ENCODE measurements at regions not wholly inside any gene's neighbourhood (a gene's known extent, or its start where the extent isn't known, plus 50 kb on each side); places are given as distances from the start of the nearest gene placed in this dataset.

GRCh38 chr2:219836647-219837177, 209.3 kb downstream of the SLC4A3 start:
- Histone ChIP-seq H3K4me3 (replicated peaks in 1 of 3; ENCODE audit: insufficient read depth in 1 of 3, low read depth in 2 of 3, low read length in 3 of 3) (no peak overlapping the region), H4K20me1 (ENCODE audit: insufficient read depth, low read length) (no peaks in the 10 kb centered on the region), H3K27me3 (ENCODE audit: control insufficient read depth in 1 of 2, insufficient read depth in 2 of 2, low read length in 2 of 2) (peaks cover 0 to 1% of the 10 kb centered on the region in 2 experiments; a peak in 2 of 5 replicates), H3K9me3 (ENCODE audit: low read length) (no peaks in the 10 kb centered on the region), H3K79me2 (ENCODE audit: insufficient read depth, low read length) (no peaks in the 10 kb centered on the region), H2AFZ (ENCODE audit: low read length) (no peak overlapping the region), H3K4me1 (ENCODE audit: insufficient read depth, low read length) (no peaks in the 10 kb centered on the region), H3K27ac (ENCODE audit: extremely low read length, insufficient read depth, low read length) (no peak overlapping the region), H3K4me2 (ENCODE audit: low read depth, low read length) (no peak overlapping the region), H3K36me3 (replicated peaks in 1 of 2; ENCODE audit: control insufficient read depth in 1 of 2, insufficient read depth in 2 of 2, low read length in 2 of 2) (no peaks in the 10 kb centered on the region), H3K9ac (ENCODE audit: insufficient read depth, low read depth, low read length) (no peak overlapping the region)
- POLR2A ChIA-PET, result no interaction called here
- FAIRE-seq (peak; percentile 64), DNase-seq (ENCODE audit: low spot score) (peak; percentile 60), ATAC-seq (peak; percentile 80)
- BruUV-seq (replicated peaks), result no TSS peak
- in situ Hi-C loops (cut with HindIII; ENCODE audit: extremely low pct_ligation_motif_present, low pct_unique_long_range_greater_than_20kb), result loop anchor here (5.0 kb wide), 1 partner anchor 99 kb away; no protein-coding TSS in a partner anchor
- 19% methylated on average over 4 of the region's 4 CpGs for WGBS (ENCODE audit: low lambda C conversion rate)
- intact Hi-C loops (cut with micrococcal nuclease; ENCODE audit: unreplicated experiment), result loop anchor here (1.0 kb wide), 2 partner anchors 100 to 105 kb away; no protein-coding TSS in a partner anchor
- CTCF ChIA-PET (ENCODE audit: low intra/inter-chr PET ratio, low total read pairs), result interaction anchor here (1.4 kb wide), 1 partner anchor 101 kb away, joined by 9 read pairs; no protein-coding TSS in a partner anchor
- TF ChIP-seq ZNF605 (CRISPR knock-in tag; IDR thresholded peaks at IDR 0.05) (no peak), DDIT3 (CRISPR knock-in tag; IDR thresholded peaks at IDR 0.05) (no peak), BCL6 (CRISPR knock-in tag; IDR thresholded peaks at IDR 0.05) (no peak), FOXP4 (CRISPR knock-in tag; IDR thresholded peaks at IDR 0.05) (no peak), ZNF772 (CRISPR knock-in tag; IDR thresholded peaks at IDR 0.05) (no peak), ZNF282 (IDR thresholded peaks at IDR 0.05; ENCODE audit: partially characterized antibody) (no peak), NFRKB (IDR thresholded peaks at IDR 0.05) (no peak), STAG1 (CRISPR knock-in tag; IDR thresholded peaks at IDR 0.05) (peak; percentile 46), ZFP82 (CRISPR knock-in tag; IDR thresholded peaks at IDR 0.05; ENCODE audit: borderline replicate concordance) (no peak), ZNF503 (CRISPR knock-in tag; IDR thresholded peaks at IDR 0.05) (no peak), ZSCAN31 (CRISPR knock-in tag; IDR thresholded peaks at IDR 0.05; ENCODE audit: low read depth) (no peak), RAD21 (CRISPR knock-in tag; IDR thresholded peaks at IDR 0.05) (no peak), SALL1 (CRISPR knock-in tag; IDR thresholded peaks at IDR 0.05) (no peak), MAF1 (CRISPR knock-in tag; IDR thresholded peaks at IDR 0.05; ENCODE audit: borderline replicate concordance) (no peak), MBNL3 (CRISPR knock-in tag; conservative IDR thresholded peaks at IDR 0.05) (no peak), ZNF414 (CRISPR knock-in tag; IDR thresholded peaks at IDR 0.05) (no peak), ZNF430 (CRISPR knock-in tag; IDR thresholded peaks at IDR 0.05) (no peak), ZSCAN5A (CRISPR knock-in tag; IDR thresholded peaks at IDR 0.05; ENCODE audit: borderline replicate concordance) (0 out of 2 replicates have a peak, but pooled peaks have one; percentile 27), ZNF224 (CRISPR knock-in tag; IDR thresholded peaks at IDR 0.05) (no peak), AGO2 (optimal IDR thresholded peaks at IDR 0.05; ENCODE audit: low read depth, low read length) (no peak), ZNF121 (CRISPR knock-in tag; IDR thresholded peaks at IDR 0.05) (peak; percentile 91)
